ENCODE measurements at regions not wholly inside any gene's neighbourhood (a gene's known extent, or its start where the extent isn't known, plus 50 kb on each side); places are given as distances from the start of the nearest gene placed in this dataset.
"Not testable (repeated sequence)": the region's sequence is repeated elsewhere in the genome, so short reads cannot be mapped to it uniquely, and the experiment has no call there.

DNA sequence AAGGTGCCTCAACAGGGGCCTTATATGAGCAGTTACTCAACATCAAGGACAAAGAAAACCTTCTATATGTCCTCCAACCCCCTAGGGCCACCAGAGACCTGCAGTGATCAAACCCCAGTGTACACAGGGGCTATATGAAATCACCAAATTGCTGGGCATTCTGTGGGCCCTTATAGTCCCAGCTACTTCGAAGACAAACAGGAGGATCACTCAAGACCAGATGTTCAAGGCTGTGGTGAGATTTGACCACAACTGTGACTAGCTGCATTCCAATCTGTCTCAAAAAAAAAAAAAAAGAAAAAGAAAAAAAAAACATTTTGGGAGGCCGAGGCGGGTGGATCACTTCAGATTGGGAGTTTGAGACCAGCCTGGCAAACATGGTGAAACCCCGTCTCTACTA is 51.0 kb upstream of the PRB2 start:
- no peak for DNase-seq

DNA sequence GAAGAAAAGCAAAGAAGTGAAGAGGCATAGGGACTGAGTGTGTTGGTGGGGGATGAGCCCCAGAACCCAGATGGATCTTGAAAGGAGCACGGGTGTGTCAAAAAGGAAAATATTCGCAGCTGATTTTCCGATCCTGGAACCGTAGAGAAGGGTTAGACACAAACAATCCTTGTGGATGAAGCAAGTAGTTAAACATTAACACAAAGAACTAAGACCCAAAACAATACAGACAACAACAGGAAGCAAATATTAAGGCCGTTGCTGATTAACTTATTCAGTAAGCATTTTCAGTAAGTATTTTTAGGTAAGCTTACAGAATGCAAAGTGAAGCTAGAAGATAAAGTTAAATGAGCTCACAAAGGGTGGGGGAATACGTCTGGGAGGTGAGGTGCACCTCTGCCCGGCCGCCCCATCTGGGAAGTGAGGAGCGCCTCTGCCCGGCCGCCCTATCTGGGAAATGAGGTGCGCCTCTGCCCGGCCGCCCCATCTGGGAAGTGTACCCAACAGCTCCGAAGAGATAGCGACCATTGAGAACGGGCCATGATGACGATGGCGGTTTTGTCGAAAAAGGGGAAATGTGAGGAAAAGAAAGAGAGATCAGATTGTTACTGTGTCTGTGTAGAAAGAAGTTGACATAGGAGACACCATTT is 62.8 kb upstream of the PRB2 start:
- DNase-seq, result no peak

DNA sequence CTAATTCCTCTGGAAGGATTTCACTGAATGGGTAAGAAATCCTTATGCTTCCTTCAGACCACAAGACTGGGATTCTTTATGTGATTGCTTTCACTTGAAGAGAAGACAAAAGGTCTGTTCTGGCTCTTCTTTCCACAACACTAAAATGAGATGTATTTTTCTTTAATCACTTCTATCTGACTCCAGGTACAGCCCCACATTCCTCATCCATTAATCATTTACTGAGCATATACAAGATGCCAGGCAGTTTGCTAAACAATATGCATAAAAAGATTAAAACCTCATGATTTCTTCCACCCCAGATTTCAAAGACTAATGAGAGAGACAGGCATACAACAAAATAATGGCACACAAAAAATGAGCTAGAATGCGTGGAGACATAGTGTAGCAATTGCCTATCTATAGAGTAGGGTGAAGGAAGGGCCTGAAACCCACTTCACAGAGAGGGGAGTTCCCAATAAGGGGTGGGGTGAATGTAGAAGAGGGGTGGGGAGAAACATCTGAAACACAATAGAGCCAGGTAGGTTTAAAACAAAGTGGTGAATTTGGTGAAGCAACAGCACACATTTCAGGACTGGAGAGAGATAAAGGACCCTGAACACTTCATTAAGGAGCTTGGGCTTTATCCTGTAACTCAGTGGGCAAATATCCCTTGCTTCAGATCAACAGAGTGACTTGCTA is 65.1 kb upstream of the PRB2 start:
- DNase-seq, result no peak

DNA sequence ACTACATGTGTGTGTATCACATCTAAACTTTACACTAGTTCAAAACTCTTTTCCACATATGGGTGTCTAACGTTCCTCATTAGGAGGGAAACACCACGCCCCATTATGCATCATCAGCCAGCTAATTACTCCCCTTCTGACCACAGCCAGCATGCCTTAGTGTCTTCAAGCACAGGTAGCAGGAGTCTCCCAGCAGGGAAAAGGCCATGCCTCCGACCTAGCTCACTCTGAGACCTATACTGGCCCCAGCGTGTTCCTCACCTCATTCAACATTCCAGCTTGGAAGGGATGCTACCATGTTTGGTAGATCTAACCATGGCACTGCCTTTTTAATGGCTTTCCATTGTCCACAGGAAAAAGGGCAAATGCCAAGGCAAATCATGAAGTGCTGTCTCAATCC is 66.1 kb upstream of the PRB2 start:
- no peak for DNase-seq

DNA sequence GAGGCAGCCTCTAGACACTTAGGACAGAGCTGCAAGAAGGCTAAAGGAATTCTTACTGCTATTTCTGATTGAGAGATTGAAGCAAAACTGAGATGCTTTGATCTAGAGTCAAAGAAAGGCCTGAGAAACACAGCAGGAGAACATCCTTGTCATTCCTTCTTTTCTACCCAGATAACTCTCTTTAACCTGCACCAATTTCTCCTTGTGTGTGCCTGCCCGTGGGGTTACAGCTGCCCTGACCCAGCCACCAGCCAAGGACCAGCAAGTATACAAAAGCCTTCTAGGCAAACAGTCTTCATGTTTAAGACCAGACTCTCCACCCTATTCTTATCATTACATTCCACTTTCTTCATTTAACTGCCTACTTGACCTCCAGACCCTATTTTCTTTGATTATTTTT is 81.7 kb upstream of the PRB2 start:
- DNase-seq, result no peak

DNA sequence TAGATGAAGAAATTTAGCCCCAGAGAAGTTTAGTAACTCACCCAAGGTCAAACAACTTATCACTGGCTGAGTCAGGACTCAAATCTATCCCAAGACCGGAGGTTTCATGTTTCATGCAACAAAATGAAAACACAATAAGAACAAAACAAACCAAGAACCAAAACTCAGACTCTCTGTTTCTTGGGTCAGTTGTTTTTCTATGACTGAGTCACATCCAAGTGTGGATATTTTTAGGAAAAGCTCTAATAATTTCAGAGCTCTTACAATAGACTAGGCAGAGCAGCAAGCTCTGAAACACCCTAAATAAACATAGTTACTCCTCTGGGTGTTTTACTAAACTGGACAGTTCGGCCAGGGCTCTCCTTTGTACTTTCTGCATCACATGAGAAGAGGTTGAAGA is 87.6 kb upstream of the PRB2 start:
- no peak for DNase-seq

DNA sequence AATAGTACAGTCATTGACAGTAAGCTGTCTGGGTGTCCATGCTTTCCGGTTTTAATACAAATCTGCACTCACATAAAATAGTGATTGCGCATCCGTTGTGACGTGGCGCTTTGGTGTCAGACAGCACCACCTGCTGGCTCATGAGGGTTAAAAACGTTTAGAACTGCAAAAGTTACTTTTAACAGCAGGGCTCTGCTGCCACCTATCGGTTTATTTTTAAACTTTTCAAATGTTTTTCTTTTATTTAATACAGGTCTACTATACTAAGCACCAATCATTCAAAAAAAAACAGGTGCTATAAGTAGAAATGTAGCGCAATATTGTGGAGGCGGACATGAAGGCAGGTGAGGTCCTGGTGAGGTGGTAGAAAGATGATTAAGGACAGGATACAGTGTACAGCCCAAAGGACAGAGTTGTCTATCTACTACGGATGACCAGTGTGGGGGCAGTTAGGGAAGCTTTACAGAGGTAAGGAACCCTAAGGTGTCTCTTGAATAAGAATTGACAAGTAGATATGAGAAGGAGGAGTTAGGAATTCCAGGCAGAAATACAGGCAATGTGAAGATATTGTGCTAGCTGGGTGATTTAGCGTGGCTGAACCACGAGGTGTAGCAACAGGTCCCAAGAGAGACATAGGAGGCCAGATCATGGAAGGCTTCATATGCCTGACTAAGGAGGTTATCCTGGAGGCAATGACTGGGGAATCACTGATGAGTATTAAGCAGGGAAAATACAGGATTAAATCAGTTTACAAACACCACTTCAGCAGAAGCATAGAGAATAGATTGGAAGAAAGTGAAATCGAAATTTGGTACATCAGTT is 91.5 kb upstream of the PRB2 start:
- peak; percentile 49 to 63 for DNase-seq

DNA sequence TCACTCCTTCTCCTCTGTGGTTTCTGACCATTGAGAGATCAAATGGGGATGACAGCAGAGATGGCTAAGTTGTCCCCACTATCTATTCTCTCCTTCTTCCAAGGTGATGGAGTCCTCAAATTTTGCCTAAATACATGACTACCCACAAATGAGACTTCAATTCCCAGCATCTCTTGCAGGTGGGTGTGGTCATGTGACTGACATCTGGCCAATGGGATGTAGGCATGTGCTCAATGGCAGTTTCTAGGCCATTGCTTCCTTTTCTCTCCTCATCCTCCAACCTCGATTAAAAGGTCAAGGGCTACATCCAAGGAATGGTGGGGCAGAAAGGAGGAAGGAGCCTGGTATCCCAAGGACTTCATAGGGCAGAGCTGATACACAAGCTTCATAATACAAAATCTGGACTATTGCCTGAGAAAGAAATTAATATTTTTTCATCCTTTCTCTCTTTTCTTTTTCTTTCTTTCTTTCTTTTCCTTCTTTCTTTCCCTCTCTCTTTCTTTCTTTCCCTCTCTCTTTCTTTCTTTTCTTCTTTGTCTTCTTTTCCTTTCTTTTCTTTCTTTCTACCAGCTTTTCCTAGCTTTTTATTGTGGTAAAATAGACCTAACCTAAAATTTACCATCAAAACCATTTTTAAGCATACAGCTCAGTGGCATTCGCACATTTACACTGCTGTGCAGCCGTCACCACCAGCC is 100.9 kb upstream of the PRB2 start:
- no peak for DNase-seq

DNA sequence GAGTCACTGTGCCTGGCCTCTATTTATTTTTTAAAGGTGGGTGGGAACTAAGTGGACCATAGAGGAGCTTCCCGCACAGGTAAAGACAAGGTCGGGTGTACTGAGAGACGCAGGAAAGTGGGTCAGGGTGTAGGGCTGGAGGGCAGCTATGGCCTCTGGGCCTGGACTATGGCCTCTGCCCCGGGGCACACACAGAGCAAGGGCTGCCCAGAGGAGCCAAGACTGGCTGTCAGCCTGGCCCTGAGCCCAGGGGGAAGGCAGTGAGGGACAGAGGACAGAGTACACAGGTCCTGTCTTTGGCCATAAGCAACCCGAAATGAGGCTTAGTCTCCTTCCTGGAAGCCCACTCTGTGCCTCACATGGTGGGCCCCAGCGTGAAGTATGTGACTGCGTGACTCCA is 102.1 kb upstream of the PRB2 start:
- DNase-seq, result no peak

DNA sequence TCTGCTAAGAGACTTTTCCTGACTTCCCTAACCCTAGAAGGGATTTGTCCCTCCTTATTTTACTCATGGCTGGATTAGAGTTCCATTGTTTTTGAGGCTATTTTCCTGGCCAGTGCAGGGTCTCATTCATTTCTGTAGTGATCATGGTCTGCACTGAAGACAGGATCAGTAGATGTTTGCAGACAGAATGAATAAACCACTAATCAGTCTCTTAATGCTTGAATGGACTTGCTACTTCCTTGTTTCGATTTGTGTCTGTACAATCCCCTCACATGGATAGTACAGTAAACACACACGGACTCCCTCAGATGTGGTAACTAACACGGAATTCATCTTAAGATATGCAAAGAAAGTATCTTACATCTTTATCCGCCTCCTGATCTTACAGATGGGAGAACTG is 102.6 kb upstream of the PRB2 start:
- no peak for DNase-seq

DNA sequence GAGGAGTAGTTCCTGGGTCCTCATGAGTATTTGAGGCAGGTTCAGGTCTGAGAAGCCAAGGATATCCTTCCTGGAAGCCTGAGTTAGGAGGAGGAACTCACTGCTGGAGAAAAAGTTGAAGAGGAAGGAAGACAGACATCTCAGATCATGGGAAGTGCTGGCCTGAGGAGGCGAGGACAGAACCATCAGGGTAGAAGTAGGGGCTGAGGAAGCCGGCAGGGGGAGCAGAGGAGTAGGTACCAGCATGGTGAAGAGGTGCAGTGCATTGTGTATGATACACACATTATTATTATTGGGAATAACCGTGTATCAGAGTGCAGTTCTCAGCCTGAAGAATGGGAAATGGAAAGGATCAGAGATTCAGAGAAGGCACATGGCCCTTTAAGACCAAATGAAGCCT is 103.2 kb upstream of the PRB2 start:
- DNase-seq, result not testable (repeated sequence)

DNA sequence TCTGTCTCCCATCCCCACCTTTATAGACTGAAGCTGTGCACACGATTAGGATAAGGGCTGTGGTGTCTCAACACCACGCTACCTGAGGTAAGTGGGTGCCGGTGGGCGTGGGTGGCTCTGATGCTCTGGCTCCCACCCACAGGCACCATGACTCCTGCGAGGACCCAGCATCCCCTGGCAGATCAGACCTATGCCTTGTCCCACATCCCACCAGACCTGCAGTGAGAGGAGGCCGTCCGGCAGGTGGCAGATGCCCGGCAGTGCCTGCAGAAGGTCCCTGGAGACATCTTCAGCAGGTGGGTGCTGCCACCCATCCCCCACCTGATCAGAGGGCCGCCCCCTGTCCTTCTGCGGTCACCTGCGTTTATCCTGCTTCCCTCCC is 104.4 kb upstream of the PRB2 start:
- no peak for DNase-seq

DNA sequence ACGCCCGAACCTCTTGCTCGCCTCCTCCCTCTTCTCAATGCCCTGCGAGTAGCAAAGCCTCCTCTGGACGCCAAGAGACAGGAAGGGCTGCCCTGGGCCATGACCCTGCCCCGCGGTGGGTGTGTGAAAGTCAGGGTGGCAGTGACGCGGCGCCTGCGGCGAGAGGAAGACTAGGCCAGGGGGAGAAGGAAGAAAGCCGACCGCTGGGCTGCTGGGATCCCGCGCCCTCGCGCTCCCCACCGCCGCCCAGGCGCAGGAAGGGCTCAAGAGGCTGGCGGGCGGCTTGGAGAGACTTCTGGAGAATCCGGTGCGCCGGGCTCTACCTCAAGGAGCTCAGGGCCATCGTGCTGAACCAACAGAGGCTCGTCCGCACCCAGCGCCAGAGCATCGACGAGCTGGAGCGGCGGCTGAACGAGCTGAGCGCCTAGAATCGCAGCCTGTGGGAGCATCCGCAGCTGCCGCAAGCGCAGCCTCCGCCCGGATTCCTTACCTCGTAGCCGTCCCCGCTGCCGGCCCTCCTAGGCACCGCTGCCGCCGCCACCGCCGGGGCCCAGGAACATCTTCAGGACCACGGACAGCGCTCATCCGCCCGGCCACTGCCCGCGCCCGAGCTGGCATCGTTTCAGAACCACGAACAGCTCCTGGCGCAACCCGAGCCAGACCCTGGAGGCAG is 105.0 kb upstream of the PRB2 start:
- DNase-seq, result no peak

DNA sequence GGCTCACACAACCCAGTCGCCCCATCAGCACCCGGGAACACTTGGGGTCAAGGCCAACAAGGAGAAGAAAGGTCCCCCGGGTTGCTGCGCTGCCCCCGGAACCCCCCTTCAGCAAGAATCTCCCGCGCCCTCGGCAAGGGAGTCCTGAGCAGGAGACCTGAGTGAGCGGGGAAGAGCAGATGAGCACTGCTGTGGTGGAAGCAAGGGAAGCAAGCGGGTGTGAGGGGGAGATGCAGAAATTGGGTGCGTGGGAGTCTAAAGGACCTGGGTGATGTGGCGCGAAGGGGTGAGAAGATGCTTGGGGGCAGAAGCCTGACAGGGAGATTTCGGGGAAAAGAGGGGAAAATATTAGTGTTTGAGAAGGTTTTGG is 105.5 kb upstream of the PRB2 start:
- DNase-seq, result no peak

DNA sequence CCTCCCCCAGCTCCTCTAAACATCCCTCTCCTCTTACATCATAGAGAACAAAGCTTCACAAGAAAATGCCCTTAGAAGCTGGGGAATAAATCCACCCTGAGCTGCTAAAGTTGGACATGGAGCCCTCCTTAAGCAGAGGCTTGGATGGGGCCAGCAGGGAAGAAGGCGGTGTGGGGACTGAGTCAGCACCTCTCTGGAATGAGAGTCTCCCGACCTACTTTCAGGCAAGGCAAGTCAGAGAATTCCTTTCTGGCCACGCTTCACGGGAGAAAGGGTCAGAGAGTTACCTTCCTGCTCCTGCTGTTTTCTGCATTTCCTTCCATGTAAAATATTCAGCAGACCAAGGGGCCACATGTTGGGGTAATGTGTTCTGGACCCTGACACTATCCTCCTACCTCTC is 113.3 kb upstream of the PRB2 start:
- DNase-seq, result no peak

DNA sequence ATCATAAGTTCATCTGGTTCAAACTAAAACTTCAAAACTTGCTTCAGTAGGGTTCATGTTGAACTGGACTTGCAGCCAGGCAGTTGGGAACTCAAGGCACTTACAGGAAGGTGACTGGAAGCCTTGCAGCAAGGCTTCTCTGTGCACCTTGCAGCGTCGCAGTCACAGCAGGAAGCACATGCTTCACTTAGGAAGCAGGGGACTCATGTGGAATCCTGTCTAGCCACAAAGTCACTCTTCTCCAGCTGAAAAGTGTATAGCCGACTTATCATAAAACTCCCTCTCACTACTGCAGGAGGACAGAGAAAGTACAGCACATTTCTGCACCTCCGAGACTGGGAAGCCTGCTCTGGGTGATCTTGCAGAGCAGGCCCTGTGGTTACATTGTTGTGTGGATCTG is 114.0 kb upstream of the PRB2 start:
- no peak for DNase-seq

DNA sequence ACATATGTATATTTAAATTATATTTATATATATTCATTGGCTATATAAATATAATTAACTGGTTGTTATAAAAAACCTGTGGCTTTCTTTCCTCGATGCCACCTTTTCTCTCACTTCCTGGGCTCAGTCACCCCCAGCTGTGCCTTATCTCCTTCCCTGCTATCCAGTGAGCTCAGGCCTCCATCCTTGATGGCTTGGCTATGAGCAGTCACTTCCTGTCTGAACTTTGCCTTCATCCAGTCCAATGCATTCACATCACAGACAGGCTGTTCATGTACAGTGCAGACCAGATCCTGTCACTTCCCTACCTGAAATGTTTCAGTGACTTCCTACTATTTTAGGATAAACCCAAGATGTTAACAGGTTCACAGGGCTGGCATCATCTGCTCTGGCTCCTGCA is 115.3 kb upstream of the PRB2 start:
- DNase-seq, result no peak

DNA sequence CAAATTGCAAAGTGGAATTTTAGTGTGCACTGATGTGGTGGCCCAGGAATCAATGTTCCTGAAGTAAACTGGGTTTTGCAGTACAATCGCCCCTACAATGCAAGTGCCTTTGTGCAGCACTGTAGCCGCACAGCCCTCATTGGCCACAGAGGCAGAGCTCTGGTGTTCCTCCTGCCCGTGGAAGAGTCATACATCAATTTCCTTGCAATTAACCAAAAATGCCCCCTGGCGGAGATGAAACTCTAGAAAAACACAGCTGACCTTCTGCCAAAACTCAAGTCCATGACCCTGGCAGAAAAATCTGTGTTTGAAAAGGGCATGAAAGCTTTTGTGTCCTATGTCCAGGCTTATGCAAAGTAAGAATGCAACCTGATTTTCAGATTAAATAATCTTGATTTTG is 117.9 kb upstream of the PRB2 start:
- no peak for DNase-seq

DNA sequence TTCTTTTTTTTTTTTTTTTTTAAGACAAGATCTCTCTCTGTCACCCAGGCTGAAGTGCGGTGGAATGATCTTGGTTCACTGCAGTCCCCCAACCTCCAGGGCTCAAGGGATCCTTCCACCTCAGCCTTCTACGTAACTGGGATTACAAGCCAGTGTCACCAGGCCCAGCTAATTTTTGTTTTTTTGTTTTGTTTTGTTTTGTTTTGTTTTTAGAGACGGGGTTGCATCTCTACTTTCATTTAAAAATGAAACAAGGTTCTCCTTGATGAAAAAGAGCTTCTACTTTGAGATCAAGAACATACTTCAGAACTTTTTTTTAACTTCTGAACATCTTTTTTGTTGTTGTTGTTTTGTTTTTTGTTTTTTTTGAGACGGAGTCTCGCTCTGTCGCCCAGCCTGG is 121.7 kb upstream of the PRB2 start:
- no peak for DNase-seq

DNA sequence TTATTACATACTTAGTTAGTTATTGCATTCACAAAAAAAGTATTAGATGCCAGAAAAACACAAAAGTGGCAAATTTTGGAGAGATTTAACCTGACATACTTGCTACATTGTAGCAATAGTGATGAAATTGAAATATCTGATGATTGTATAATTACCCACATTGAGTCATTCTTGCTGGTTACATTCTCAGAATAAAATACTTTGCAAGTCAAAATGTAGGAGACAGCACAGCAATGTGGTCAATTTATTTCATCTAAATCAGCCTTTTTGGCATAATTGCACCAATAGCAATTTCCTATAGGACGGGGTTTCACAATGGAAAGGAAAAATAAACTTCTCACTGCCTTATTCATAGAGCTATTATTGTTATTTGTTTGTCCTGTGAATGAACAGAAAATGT is 125.0 kb upstream of the ETV6 start:
- DNase-seq, result no peak

DNA sequence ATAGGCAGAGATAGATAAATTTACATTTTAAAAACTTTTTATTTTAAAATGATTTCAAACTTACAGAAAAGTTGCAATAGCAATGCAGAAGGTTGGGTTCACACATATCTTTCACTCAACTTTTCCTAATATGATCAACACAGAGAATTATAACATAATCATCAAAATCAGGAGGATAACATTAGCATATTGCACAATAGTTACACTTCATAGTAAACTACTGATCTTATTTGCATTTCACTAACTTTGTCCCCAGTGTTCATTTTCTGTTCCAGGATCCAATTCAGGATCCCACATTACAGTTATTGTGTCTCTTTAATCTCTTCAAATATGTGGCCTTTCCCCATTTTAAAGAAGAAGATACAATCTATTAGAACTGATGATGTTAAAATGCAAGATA is 115.4 kb upstream of the ETV6 start:
- DNase-seq, result no peak

DNA sequence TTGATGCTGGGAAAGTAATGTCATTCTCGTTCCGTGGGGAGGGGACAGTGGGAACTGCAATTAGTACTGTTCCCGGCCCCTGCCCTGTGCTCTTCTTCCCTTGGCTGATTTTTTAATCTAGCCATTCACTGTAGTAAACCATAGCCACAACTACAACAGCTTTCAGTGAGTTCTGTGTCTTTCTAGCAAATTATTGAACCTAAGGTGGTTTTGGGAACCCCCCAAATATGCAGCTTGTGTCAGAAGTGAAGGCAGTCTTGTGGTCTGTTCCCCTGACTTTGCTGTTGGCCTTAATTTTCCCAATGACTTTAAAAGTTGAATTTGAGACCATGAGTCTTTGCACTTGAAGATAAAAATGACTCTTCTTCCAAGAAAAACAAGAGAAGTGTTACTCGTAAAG is 114.3 kb upstream of the ETV6 start:
- no peak for DNase-seq

DNA sequence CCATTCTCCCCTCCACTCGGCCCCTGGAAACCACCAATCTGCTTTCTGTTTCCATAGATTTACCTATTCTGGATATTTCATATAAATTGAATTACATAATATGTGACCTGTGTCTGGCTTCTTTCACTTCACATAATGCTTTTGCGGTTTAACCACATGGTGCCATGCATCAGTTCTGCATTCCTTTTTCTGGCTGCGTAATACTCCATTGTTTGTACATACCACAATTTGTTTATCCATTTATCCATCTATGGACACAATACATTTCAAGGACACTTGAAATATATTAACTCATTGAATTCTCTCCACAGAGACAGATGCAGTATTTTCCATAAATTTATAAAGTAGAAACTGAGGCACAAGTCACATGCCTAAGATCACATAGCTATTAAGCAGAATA is 110.3 kb upstream of the ETV6 start:
- DNase-seq, result no peak

All from NCI-H187 (cell line).